SK-MEL-5 (cell line): ENCODE measurements at regions not wholly inside any gene's neighbourhood (a gene's known extent, or its start where the extent isn't known, plus 50 kb on each side); places are given as distances from the start of the nearest gene placed in this dataset.
"Not testable (repeated sequence)": the region's sequence is repeated elsewhere in the genome, so short reads cannot be mapped to it uniquely, and the experiment has no call there.

Source experiments
- DNase-seq: peaks from one replicate; pipeline ENCODE4 v3.0.0-alpha.2; 2016; ENCODE audit warnings: low read depth, low spot score
- in situ Hi-C: cut with HindIII; loops from 2 replicates; pipeline ENCODE4 v1.10.0; 2016; ENCODE audit warnings: low sequenced_read_pairs, high pct_unique_total_duplicates, low pct_unique_long_range_greater_than_20kb

DNA sequence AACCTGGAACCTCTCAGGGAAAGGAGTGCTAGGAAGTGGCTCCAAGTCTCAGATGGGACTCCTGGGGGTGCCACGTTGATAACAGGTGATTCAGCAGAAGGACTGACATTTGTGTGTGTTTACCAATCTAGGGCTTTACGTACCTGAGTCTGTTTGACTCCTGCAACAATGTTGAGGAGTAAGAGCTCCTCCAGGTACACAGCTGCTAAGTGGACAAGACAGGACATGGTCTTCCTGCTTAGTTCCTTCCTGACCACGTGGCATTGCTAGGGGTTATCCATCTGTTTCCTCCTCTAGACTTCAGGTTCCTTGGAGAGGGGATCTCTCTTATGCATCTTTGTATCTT, 164.5 kb upstream of the SLC24A3 start:
- DNase-seq = no peak
- in situ Hi-C loops = no loop called here

DNA sequence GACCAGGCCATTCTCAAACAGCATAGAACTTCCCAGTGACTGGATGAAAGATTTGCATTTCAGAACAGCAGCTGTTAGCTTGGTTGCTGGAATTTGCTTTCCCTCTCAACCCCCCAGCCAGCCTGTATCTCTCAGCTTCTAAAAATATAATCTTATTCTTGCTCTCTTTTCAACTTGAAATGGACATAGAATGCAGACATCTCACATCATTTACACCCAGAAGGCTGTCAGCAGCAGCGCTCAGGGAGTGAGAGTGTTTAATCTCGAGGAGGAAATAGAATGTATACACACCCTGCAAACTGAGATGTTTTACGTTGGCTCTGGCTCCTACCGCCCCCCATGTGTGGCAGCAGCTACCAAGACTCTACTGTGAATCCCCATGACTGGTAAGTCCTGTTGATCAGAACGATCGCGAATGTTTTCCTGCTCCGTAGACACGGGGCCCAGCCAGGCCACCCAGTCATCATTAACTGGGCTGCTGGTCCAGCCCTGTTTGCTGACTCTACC, 163.4 kb upstream of the SLC24A3 start:
- in situ Hi-C loops = no loop called here
- DNase-seq = no peak

DNA sequence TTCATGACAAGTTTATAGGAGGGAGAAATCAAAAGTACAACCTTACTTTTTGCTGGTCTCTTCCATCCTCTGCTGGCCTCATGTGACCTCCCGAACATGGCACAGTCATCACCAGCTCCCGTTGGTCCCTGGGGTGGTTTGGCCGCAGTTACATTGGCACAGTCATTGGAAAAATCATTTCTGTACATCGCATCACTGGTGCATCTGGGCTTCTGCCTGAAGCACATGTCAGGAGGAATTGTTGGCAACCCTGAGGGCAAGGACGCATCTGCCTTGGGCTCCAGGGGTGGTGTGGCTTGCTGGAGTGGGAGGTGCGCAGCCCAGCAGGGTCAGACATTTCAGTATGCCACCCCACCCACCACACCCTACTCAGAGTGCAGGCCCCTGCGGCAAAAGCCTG, 162.9 kb upstream of the SLC24A3 start:
- no peak for DNase-seq
- in situ Hi-C loops = no loop called here

DNA sequence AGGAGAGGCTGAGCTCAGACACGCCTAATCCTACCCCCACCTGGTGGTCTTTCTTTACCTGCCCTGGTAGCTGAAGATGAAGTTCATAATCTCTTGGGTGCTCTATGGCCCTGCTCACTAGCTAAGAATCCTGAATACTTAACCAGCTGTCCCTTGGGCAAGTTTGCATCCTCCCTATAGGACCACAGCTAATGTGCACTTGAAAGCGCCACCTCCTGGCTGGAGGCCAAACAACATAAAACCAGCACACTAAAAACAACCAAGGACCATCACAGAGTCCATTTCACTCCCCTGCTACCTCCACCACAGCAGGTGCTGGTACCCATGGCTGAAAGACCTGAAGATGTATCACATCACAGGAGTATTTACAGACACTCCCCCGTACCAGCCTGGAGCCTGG, 155.5 kb upstream of the SLC24A3 start:
- DNase-seq = peak; percentile 41
- in situ Hi-C loops = no loop called here

DNA sequence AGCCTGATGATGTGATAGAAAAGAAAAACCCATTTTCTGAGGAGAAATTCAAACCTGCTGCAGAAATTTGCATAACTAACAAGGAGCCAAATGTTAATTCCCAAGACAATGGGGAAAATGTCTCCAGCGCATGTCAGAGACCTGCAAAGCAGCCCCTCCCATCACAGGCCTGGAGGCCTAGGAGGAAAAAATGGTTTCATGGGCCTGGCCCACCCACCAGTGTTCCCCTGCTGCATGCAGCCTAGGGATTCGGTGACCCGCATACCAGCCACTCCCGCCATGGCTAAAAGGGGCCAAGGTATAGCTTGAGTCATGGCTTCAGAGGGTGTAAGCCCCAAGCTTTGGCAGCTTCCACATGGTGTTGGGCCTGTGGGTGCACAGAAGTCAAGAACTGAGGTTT, 147.7 kb upstream of the SLC24A3 start:
- in situ Hi-C loops, DNase-seq: not testable (repeated sequence)

DNA sequence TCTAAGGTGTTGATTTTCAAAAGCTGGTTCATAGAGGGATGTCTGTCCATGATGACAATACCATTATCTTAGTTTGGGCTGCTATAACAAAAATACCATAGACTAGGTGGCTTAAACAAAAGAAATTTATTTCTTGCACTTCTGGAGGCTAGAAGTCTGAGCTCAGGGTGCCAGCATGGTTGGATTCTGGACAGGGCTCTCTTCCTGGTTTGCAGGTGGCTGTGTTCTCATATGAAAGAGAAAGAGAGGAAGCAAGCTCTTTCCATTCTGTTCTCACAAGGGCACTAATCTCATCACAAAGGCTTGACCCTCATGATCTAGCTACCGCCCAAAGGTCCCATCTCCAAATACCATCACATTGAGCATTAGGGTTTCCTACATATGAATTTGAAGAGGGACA, 144.5 kb upstream of the SLC24A3 start:
- in situ Hi-C loops = no loop called here
- no peak for DNase-seq

DNA sequence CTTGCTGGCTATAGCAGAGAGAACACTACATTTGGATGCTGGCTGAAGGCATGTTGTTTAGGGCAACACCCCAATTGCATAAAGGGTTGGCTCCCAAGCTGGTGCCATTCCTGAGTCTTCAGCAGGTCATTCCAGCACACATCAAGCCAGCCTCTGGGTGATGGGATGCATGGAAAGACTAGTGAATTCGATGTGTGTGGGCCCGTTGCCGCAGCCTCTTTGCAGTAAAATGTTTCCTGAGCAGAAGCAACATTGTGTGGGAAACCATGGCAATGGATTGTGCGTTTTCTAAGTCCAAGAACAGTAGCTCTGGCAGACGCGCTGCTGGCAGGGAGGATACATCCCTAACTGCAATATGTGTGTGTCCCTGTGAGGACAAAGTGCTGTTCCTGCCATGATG, 142.4 kb upstream of the SLC24A3 start:
- DNase-seq = no peak
- in situ Hi-C loops = no loop called here

DNA sequence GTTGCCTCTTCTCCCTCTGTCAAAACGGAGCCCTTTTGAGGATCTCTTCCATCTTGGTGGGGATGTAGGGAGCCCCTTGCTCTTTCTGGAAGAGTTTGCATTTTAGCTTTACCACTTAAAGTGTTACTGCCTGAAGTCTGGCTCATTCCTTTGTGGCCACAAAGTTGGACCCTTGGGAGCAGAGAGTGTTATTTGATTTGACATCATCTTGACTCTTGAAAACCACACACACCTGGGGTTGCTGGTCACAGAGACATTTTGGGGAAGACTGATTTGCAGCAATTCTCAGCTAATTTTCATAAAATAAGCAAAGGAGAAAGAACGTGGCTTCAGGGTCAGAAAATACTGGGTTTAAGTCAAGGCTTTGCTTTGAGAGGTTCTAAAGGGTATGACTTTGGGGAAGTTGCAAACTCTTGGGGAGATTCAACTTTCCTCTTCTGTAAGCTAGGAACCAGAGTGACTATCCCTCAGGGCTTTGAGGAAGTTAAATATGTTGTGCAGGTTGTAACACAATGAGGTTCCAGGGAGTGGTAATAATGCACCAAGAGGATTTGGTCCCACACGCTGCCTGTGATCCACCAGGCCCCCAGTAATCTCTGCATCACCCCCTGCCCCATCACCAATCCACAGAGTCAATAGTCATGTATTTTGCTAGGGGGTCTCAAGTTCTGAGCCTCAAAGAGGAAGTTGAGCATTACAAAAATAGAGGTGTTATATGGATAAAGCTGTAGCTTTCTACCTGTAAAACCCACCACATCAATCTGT, 141.6 kb upstream of the SLC24A3 start:
- in situ Hi-C loops = no loop called here
- no peak for DNase-seq

DNA sequence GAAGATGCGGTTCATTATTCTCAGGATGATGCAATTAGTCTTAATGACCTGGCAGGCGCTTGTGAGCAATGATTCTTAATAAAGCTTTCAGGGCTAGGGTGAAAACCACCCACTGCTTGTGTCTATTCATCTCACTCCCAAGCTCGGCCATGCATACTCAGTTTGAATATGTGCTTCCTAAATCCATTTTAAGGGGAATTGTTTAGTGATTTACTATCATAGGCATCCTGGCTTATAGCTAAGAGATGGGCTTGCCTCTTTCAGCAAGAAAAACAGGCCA, 141.1 kb upstream of the SLC24A3 start:
- no peak for DNase-seq
- in situ Hi-C loops = no loop called here

DNA sequence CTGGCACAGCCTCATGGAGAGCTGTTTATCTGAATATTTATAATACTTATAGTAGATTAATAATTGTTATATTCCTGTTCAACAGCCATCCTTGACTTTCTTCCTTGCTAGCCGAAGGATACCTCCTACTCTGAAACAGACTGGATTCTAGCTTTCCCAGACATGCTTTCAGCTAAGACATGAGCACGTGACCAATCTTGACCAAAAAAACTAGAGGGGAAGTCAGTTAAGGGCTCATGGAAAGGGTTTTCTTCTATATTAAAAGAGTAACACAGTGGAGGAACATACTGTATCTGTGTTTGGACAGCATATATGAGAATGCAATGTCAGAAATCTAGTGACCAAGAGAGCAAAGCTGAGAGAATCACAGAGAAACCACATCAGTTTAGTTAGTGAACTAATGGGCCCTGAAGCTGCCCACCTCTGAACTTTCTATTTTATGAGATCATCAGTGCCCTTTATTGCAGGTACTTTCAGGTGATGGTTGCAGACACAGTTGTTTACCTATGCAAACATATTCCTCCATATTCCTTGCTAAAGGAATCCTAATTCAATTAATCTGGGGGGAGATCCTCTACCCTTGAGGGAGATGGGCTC, 140.4 kb upstream of the SLC24A3 start:
- no peak for DNase-seq
- in situ Hi-C loops = no loop called here

DNA sequence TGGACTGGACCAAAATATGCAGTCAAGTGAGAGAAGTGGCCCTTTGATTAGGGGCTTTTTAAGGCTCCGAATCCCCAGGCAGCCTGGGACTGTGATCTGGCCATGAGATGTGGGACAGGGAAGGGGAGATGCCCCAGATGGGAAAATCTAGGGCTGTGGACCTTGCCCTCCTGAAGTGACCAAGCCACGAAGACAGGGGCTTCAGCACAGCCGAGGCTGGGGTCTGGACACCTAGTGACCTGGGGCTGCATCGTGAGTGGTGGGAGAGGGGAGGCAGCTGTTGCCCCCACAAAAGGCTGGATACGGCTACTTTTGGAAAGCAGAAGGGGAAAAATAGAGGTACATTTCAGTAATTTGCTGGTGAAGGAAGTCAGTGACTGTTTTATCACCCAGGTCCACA, 139.5 kb upstream of the SLC24A3 start:
- in situ Hi-C loops = no loop called here
- DNase-seq = no peak

DNA sequence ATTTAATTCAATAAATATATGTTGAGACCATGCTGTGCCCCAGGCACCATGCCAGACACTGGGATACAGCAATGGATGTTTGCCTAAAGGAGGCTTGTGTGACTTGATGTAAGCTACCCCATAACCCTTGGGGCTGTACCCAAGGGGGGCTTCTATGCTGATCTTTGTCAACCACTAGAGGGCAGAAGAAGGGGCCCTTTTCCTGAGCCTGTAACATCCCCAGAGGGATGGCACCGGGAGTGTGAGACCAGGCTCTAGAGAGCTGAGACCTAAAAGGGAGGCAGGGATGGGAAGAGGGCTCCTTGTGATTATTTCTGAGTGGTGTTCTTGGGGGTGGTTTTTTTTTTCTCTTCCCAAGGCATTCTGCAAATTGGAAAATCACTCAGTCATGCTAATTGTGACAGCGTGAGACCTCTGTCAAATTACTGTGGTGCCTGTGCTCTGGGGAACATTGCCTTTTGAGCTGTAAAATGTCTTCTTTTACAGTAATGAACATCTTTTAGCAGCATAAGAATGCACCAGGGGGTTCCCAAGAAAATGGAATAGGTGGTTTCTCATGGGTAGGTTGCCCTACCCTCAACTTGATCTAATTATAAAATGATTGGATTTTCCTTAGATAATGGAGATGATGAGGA, 138.7 kb upstream of the SLC24A3 start:
- in situ Hi-C loops = no loop called here
- DNase-seq = peak; percentile 61

DNA sequence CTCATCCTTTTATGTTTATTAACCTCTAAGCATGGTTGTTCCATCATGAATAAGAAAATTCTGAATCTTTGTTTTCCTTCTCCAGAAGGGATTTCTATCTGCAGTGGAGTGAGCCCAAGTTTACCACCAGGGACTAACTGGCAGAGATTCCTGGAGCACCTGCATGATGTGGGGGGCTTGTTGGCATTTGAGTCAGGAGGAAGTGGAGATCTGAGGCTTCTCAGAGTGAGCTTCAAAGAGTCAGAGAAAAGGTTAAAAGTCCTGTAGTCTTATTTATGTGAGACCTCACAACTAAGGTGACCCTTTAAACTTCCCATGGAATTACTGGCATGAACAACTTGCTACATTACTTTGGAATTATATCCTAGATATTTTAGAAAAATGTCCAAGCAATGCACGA, 138.1 kb upstream of the SLC24A3 start:
- DNase-seq = no peak
- in situ Hi-C loops = no loop called here

DNA sequence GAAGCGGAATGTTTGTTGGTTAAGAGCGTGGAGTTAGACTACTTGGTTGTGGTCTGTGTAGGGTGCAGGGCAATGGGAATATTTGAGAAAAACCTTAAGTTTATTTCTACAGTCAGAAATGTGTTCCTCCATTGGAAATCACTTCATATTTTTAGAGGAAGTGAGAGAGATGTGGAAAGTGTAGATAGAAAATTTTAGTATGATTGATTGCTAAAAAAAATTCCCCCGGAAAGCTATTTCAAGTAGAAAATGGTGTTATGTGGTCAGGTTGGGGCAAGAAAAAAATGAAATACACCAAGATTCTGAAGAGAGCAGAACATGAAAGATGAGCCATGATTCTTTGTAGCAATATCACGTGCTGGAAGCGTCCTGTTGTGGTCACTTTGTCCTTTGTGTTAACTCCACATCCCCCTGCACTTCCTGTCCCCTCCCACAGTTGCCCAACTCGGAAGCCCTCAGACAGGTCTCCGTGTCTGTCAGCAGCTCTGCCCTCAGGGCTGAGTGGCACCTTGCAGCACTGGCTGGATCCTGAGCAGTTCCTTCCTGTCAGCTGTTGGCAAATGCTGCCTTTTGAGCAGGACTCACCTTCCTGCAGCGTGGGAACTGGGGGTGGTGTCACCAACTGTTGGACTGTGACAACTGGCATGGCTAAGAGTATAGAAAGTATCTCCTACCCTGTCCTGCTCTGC, 137.5 kb upstream of the SLC24A3 start:
- DNase-seq = peak; percentile 33
- in situ Hi-C loops = no loop called here

DNA sequence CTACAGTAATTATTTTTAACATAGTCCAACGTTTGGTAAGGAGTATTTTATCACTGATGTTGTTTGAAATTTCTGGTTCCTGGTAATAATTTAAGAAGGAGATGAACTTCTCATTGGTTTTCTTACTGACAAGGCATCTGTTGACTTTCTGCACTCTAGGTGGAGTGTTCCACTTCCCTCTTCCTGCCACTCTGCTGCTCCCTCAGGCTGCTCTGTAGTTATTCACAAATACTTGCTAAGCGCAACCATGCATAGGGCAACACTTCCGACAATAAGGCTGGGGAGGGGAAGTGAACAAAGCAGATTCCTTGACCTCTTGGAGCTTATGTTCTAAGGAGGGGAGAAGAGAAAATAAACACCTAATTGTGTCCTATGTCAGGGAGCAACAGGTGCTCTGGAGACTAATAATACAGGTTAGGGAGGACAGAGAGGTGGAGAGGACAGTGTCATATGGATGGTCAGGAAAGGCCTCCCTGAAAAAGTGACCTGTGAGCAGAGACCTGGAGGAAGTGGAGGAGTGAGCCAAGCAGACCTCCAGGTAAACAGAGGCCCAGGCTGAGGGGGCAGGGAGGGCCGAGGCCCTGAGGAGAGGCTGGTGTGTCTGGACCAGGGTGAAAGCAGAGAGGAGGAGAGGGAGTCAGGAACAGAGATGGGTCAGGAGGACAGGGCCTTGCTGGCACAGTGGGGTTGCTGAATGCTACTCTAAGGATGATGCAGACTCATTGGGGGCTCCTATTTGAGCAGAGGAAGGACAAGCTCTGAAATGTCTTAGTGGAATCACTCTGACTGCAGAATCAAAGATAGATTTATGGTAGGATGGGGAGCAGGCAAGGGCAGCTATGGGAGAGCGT, 134.8 kb upstream of the SLC24A3 start:
- in situ Hi-C loops = no loop called here
- DNase-seq = no peak

DNA sequence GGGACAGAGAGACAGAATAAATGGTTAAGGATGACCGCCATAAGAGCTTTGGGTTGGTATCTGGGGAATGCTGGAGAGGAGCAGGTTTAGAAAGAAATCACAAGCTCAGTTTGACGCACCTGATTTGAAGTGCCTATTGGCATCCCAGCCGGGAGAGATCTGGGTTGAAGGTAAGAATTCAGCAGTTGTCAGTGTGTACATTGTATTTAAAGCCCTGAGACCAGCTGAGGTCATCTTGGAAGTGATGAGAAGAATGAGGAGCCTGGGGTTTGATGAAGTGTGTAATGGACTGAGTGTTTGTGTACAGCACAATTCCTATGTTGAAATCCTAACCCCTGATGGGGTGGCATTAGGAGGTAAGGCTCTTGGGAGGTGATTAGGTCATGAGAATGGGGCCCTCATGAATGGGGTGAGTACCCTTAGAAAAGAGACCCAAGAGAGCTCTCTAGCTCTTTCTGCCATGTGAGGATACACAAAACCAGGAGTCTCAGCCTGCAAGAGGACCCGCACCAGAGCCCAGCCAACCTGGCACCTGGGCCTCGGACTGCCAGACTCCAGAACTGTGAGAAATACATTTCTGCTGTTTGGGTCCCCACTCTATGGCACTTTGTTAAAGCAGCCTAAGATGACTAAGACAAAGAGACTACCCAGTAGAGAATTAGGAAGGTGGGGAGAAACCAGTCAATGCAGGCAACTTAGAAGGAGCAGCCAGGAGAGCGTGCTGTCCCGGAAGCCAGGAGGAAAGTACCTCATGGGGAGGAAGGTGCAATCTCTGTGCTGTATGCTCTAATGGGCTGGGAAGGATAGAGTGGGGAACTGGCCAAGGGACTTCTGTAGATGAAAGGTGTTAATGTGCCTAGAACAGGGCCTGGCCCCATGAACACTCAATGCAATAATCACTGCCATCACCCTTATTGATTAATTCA, 133.7 kb upstream of the SLC24A3 start:
- no peak for DNase-seq
- in situ Hi-C loops = no loop called here
